Activated CD4-positive, alpha-beta memory T cell treated with anti-CD3 and anti-CD28 coated beads, Interleukin-2, amount 10 ng/mL, durations not matched to agents 7 days and 5 days (primary cell): ENCODE measurements at regions not wholly inside any gene's neighbourhood (a gene's known extent, or its start where the extent isn't known, plus 50 kb on each side); places are given as distances from the start of the nearest gene placed in this dataset.

Source experiments
- CTCF ChIA-PET: fragments of 350-600 bp; sonication (Branson Sonifier 250); formaldehyde crosslinking; loops from one replicate; lab custom pipeline; 2021; ENCODE audit warnings: antibody characterized with exemption, inconsistent platforms; lab: Charles Lee
- POLR2A ChIA-PET: fragments of 350-600 bp; sonication (Branson Sonifier 250); formaldehyde crosslinking; loops from one replicate; lab custom pipeline; 2021; ENCODE audit warnings: antibody characterized with exemption; lab: Charles Lee
- DNase-seq: peaks from one replicate; pipeline ENCODE4 v3.0.0-alpha.2; 2020
- H3K27ac Mint-ChIP-seq: one replicate; pipeline ENCODE4 v1.8.0; 2021; ENCODE audit warnings: mild to moderate bottlenecking, mixed read lengths
- H3K27me3 Mint-ChIP-seq: one replicate; pipeline ENCODE4 v1.8.0; 2021; ENCODE audit warnings: mixed read lengths
- H3K36me3 Mint-ChIP-seq: one replicate; pipeline ENCODE4 v1.8.0; 2021; ENCODE audit warnings: low read depth, mixed read lengths
- H3K4me1 Mint-ChIP-seq: one replicate; pipeline ENCODE4 v1.8.0; 2021; ENCODE audit warnings: mixed read lengths
- H3K4me3 Mint-ChIP-seq: one replicate; pipeline ENCODE4 v1.8.0; 2021; ENCODE audit warnings: mild to moderate bottlenecking, mixed read lengths
- H3K9me3 Mint-ChIP-seq: one replicate; pipeline ENCODE4 v1.8.0; 2021; ENCODE audit warnings: mixed read lengths

- Mint-ChIP-seq H3K36me3 (no peaks in the 10 kb centered on the region), H3K9me3 (no peaks in the 10 kb centered on the region), H3K27ac (no peak overlapping the region), H3K4me1 (no peaks in the 10 kb centered on the region), H3K4me3 (no peak overlapping the region), H3K27me3 (no peaks in the 10 kb centered on the region)
- no peak for DNase-seq
- ChIA-PET CTCF (no interaction called here), POLR2A (no interaction called here)
Observed at GRCh38 chr4:177879851-177880250, 437.6 kb upstream of the AGA start.

- no peaks in the 10 kb centered on the region for H3K27me3 Mint-ChIP-seq
- DNase-seq = no peak
- no peak overlapping the region for H3K4me3 Mint-ChIP-seq
- H3K27ac Mint-ChIP-seq = no peak overlapping the region
- H3K4me1 Mint-ChIP-seq = no peaks in the 10 kb centered on the region
- POLR2A ChIA-PET = no interaction called here
- CTCF ChIA-PET = no interaction called here
- no peaks in the 10 kb centered on the region for H3K36me3 Mint-ChIP-seq
- peaks cover 2% of the 10 kb centered on the region for H3K9me3 Mint-ChIP-seq
Observed at GRCh38 chr4:177895136-177895535, 452.9 kb upstream of the AGA start.

DNA sequence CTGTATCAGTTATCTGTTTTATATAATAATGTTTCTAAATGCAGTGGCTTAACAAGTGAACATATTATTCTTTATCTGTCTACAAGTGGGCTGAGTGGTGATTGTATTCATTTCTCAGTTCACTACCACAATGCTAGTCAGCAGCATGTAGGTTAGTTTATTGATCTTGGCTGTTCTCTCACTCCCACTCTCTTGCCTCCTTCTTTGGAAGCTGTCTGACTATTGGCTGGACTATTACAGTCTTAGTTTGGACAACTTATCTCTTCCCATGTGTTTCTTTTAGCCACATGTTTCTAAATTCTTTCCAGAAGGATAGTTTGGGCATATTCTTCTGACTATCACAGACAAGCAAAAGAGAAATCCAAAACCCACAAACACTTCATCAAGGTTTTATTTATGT is 459.5 kb upstream of the AGA start:
- H3K27me3 Mint-ChIP-seq = no peaks in the 10 kb centered on the region
- no peak for DNase-seq
- ChIA-PET POLR2A (no interaction called here), CTCF (no interaction called here)
- H3K9me3 Mint-ChIP-seq = no peaks in the 10 kb centered on the region
- no peak overlapping the region for H3K4me3 Mint-ChIP-seq
- no peaks in the 10 kb centered on the region for H3K4me1 Mint-ChIP-seq
- H3K36me3 Mint-ChIP-seq = no peaks in the 10 kb centered on the region
- H3K27ac Mint-ChIP-seq = no peak overlapping the region

DNA sequence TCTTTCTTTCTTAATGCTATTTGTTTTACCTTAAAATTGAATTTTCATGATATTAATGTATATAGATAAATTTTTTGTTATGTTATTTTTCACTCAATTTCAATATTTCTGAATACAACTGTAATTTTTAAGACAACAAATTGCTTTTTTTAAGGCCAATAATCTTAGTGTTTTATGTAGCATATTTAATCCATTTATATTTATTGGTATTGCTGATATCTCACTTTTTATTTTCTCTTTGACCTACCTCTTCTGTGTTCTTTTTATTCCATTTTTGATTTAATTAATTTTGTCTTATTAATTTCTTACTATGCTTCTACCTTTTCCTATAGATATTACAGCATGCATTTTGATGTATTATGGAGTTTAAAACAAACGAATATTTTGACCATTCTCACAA is 460.1 kb upstream of the AGA start:
- Mint-ChIP-seq H3K27me3 (no peaks in the 10 kb centered on the region), H3K9me3 (no peaks in the 10 kb centered on the region), H3K27ac (no peak overlapping the region), H3K36me3 (no peaks in the 10 kb centered on the region), H3K4me3 (no peak overlapping the region), H3K4me1 (no peaks in the 10 kb centered on the region)
- no peak for DNase-seq
- CTCF ChIA-PET = no interaction called here
- POLR2A ChIA-PET = no interaction called here

GRCh38 chr4:177907736-177908424 is 465.6 kb upstream of the AGA start:
- no peak for DNase-seq
- ChIA-PET POLR2A (no interaction called here), CTCF (no interaction called here)
- Mint-ChIP-seq H3K4me3 (no peak overlapping the region), H3K9me3 (no peaks in the 10 kb centered on the region), H3K36me3 (no peaks in the 10 kb centered on the region), H3K4me1 (no peaks in the 10 kb centered on the region), H3K27ac (no peak overlapping the region), H3K27me3 (no peaks in the 10 kb centered on the region)

DNA sequence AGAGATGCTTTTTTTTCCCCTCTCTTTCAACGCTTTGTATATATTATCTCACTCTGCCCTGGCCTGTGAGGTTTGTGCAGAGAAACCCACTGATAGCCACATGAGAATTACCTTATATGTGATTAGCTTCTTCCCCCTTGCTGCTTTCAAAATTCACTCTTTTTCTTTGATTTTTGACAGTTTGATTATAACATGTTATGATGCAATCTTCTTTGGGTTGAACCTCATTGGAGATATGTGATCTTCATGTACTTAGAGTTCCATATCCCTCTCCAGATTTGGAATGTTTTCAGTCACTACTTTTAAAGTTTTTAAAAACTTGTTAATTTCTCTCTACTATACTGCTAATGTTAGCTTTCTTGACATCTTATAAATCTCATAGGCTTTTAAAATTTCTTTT is 479.5 kb upstream of the AGA start:
- H3K4me1 Mint-ChIP-seq = no peaks in the 10 kb centered on the region
- POLR2A ChIA-PET = no interaction called here
- no peaks in the 10 kb centered on the region for H3K36me3 Mint-ChIP-seq
- H3K27ac Mint-ChIP-seq = no peak overlapping the region
- CTCF ChIA-PET = no interaction called here
- no peaks in the 10 kb centered on the region for H3K9me3 Mint-ChIP-seq
- no peak for DNase-seq
- H3K27me3 Mint-ChIP-seq = no peaks in the 10 kb centered on the region
- no peak overlapping the region for H3K4me3 Mint-ChIP-seq

GRCh38 chr4:177923888-177924287 is 481.7 kb upstream of the AGA start:
- POLR2A ChIA-PET = no interaction called here
- Mint-ChIP-seq H3K27ac (no peak overlapping the region), H3K27me3 (no peaks in the 10 kb centered on the region), H3K4me3 (no peak overlapping the region), H3K36me3 (no peaks in the 10 kb centered on the region), H3K9me3 (no peaks in the 10 kb centered on the region), H3K4me1 (no peaks in the 10 kb centered on the region)
- DNase-seq = no peak
- CTCF ChIA-PET = no interaction called here

DNA sequence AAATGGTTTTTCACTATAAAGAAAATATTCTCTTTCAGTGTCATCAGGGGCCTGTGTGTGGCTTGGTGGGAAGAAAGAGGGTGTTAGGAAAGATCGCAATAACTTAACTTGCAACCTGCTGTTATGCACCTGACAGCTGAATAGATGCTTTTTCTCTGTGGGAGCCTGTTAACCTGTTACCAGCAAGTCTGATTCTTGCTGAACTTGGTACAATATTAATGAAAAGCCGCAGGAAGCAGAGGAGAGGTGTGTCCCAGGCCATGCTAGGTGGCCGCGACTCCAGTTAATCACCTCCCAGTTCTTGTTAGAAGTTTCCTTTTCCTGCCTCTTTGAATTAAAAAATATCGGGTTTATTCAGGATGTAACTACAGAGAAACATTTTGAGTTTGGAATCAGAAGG is 494.8 kb upstream of the AGA start:
- no peak overlapping the region for H3K4me3 Mint-ChIP-seq
- H3K36me3 Mint-ChIP-seq = no peaks in the 10 kb centered on the region
- no peak overlapping the region for H3K27ac Mint-ChIP-seq
- POLR2A ChIA-PET = no interaction called here
- CTCF ChIA-PET = no interaction called here
- no peaks in the 10 kb centered on the region for H3K4me1 Mint-ChIP-seq
- no peak for DNase-seq
- H3K27me3 Mint-ChIP-seq = no peaks in the 10 kb centered on the region
- no peaks in the 10 kb centered on the region for H3K9me3 Mint-ChIP-seq

DNA sequence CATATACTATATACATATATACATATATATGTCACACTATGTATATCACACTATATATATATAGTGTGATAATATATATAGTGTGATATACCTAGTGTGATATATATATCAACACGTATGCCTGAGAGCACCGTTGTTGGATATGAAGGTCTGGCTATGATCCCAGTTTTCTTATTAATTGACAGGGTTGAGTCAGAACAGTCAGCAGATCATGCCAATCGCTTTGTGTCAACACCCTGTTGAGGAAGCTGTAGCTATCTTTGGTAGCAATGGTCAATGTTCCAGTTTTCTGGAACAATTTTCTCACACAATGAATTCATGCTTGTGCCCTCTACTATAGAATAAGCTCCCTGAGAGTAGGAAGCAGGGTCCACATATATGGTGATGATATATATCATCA is 496.0 kb upstream of the AGA start:
- Mint-ChIP-seq H3K27me3 (no peaks in the 10 kb centered on the region), H3K36me3 (no peaks in the 10 kb centered on the region), H3K4me3 (no peak overlapping the region), H3K27ac (no peak overlapping the region), H3K9me3 (no peaks in the 10 kb centered on the region), H3K4me1 (no peaks in the 10 kb centered on the region)
- CTCF ChIA-PET = no interaction called here
- DNase-seq = no peak
- POLR2A ChIA-PET = no interaction called here

- no peaks in the 10 kb centered on the region for H3K36me3 Mint-ChIP-seq
- H3K9me3 Mint-ChIP-seq = no peaks in the 10 kb centered on the region
- no peak overlapping the region for H3K4me3 Mint-ChIP-seq
- no peaks in the 10 kb centered on the region for H3K27me3 Mint-ChIP-seq
- H3K27ac Mint-ChIP-seq = no peak overlapping the region
- ChIA-PET CTCF (no interaction called here), POLR2A (no interaction called here)
- no peak for DNase-seq
- H3K4me1 Mint-ChIP-seq = no peaks in the 10 kb centered on the region
Observed at GRCh38 chr4:177945268-177945667, 503.0 kb upstream of the AGA start.

DNA sequence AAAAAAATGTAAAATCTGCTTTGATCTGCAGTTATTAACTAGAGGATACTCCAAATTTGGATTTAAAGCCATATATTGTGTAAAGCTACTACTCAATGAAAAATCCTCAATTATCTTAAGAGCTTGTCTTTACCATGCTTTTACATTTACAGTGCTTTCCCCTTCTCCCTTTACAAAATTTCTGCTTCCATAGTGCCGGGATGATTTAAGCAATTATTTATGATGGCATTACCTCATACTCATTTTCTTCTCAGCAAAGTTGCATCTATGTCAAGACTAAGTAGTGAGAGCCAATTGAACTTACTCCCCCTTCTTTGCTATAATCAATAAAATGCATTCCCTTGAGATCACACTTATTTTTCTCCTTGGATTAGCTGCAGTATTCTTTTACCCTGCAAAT is 505.4 kb upstream of the AGA start:
- Mint-ChIP-seq H3K36me3 (no peaks in the 10 kb centered on the region), H3K4me3 (no peak overlapping the region), H3K4me1 (no peaks in the 10 kb centered on the region), H3K9me3 (no peaks in the 10 kb centered on the region), H3K27ac (no peak overlapping the region), H3K27me3 (no peaks in the 10 kb centered on the region)
- CTCF ChIA-PET = no interaction called here
- POLR2A ChIA-PET = no interaction called here
- DNase-seq = no peak

GRCh38 chr4:177948853-177949252 is 506.6 kb upstream of the AGA start:
- no peak for DNase-seq
- Mint-ChIP-seq H3K4me3 (no peak overlapping the region), H3K27ac (no peak overlapping the region), H3K27me3 (no peaks in the 10 kb centered on the region), H3K36me3 (no peaks in the 10 kb centered on the region), H3K9me3 (peaks cover 4% of the 10 kb centered on the region), H3K4me1 (no peaks in the 10 kb centered on the region)
- CTCF ChIA-PET = no interaction called here
- POLR2A ChIA-PET = no interaction called here

GRCh38 chr4:177951026-177951425 is 508.8 kb upstream of the AGA start:
- POLR2A ChIA-PET = no interaction called here
- CTCF ChIA-PET = no interaction called here
- H3K36me3 Mint-ChIP-seq = no peaks in the 10 kb centered on the region
- H3K4me1 Mint-ChIP-seq = no peaks in the 10 kb centered on the region
- no peak overlapping the region for H3K4me3 Mint-ChIP-seq
- no peak overlapping the region for H3K27ac Mint-ChIP-seq
- H3K9me3 Mint-ChIP-seq = peaks cover 6% of the 10 kb centered on the region
- H3K27me3 Mint-ChIP-seq = no peaks in the 10 kb centered on the region
- no peak for DNase-seq

GRCh38 chr4:177952723-177953122 is 510.5 kb upstream of the AGA start:
- Mint-ChIP-seq H3K4me1 (no peaks in the 10 kb centered on the region), H3K27ac (no peak overlapping the region), H3K36me3 (no peaks in the 10 kb centered on the region), H3K9me3 (peaks cover 6% of the 10 kb centered on the region), H3K27me3 (no peaks in the 10 kb centered on the region), H3K4me3 (no peak overlapping the region)
- DNase-seq = no peak
- POLR2A ChIA-PET = no interaction called here
- CTCF ChIA-PET = no interaction called here
